ENCODE measurements at regions not wholly inside any gene's neighbourhood (a gene's known extent, or its start where the extent isn't known, plus 50 kb on each side); places are given as distances from the start of the nearest gene placed in this dataset.

- TF ChIP-seq USF1 (IDR thresholded peaks at IDR 0.05) = no peak
- no peak for TF ChIP-seq TAF1 (IDR thresholded peaks at IDR 0.05; ENCODE audit: low read depth)
- no peak for TF ChIP-seq FOXM1 (IDR thresholded peaks at IDR 0.05; ENCODE audit: borderline replicate concordance, low read depth)
- no peak for TF ChIP-seq NFIC (IDR thresholded peaks at IDR 0.05)
- TF ChIP-seq MAX (IDR thresholded peaks at IDR 0.05) = no peak
- no peak for TF ChIP-seq YY1 (IDR thresholded peaks at IDR 0.05; ENCODE audit: low read depth)
- TF ChIP-seq TCF12 (IDR thresholded peaks at IDR 0.05; ENCODE audit: low read depth) = no peak
- no peak for TF ChIP-seq CREB1 (IDR thresholded peaks at IDR 0.05; ENCODE audit: low read depth)
- no peak for TF ChIP-seq EGR1 (IDR thresholded peaks at IDR 0.05)
- TF ChIP-seq RAD21 (IDR thresholded peaks at IDR 0.05; ENCODE audit: low read depth) = no peak
- no peak for TF ChIP-seq ZBTB7A (IDR thresholded peaks at IDR 0.05; ENCODE audit: low read depth)
- TF ChIP-seq EP300 (IDR thresholded peaks at IDR 0.05; ENCODE audit: borderline replicate concordance) = no peak
- no peak for TF ChIP-seq TEAD4 (IDR thresholded peaks at IDR 0.05)
- TF ChIP-seq REST (IDR thresholded peaks at IDR 0.05; ENCODE audit: low read depth) = no peak
- TF ChIP-seq CEBPB (IDR thresholded peaks at IDR 0.05) = no peak
These were observed 973.9 kb downstream of the CDH11 start for GRCh38 chr16:64147941-64148340.

- TF ChIP-seq FOXM1 (IDR thresholded peaks at IDR 0.05; ENCODE audit: borderline replicate concordance, low read depth) = no peak
- no peak for TF ChIP-seq ZBTB7A (IDR thresholded peaks at IDR 0.05; ENCODE audit: low read depth)
- no peak for TF ChIP-seq REST (IDR thresholded peaks at IDR 0.05; ENCODE audit: low read depth)
- no peak for TF ChIP-seq TEAD4 (IDR thresholded peaks at IDR 0.05)
These were observed 977.2 kb downstream of the CDH11 start for GRCh38 chr16:64144617-64145016.

- TF ChIP-seq MAX (IDR thresholded peaks at IDR 0.05) (no peak), EGR1 (IDR thresholded peaks at IDR 0.05) (no peak), TEAD4 (IDR thresholded peaks at IDR 0.05) (no peak), CREB1 (IDR thresholded peaks at IDR 0.05; ENCODE audit: low read depth) (no peak), TAF1 (IDR thresholded peaks at IDR 0.05; ENCODE audit: low read depth) (no peak), FOXM1 (IDR thresholded peaks at IDR 0.05; ENCODE audit: borderline replicate concordance, low read depth) (no peak)
These were observed 983.2 kb downstream of the CDH11 start for GRCh38 chr16:64138621-64139020.

GRCh38 chr16:64138006-64138405, 983.9 kb downstream of the CDH11 start:
- TF ChIP-seq MAX (IDR thresholded peaks at IDR 0.05) = no peak
- no peak for TF ChIP-seq FOXM1 (IDR thresholded peaks at IDR 0.05; ENCODE audit: borderline replicate concordance, low read depth)
- no peak for TF ChIP-seq ZBTB7A (IDR thresholded peaks at IDR 0.05; ENCODE audit: low read depth)
- no peak for TF ChIP-seq USF1 (IDR thresholded peaks at IDR 0.05)

GRCh38 chr16:64136743-64137142, 985.1 kb downstream of the CDH11 start:
- TF ChIP-seq EGR1 (IDR thresholded peaks at IDR 0.05) (no peak), RAD21 (IDR thresholded peaks at IDR 0.05; ENCODE audit: low read depth) (no peak), REST (IDR thresholded peaks at IDR 0.05; ENCODE audit: low read depth) (no peak), TEAD4 (IDR thresholded peaks at IDR 0.05) (no peak)
